ENCODE measurements at regions not wholly inside any gene's neighbourhood (a gene's known extent, or its start where the extent isn't known, plus 50 kb on each side); places are given as distances from the start of the nearest gene placed in this dataset.

DNA sequence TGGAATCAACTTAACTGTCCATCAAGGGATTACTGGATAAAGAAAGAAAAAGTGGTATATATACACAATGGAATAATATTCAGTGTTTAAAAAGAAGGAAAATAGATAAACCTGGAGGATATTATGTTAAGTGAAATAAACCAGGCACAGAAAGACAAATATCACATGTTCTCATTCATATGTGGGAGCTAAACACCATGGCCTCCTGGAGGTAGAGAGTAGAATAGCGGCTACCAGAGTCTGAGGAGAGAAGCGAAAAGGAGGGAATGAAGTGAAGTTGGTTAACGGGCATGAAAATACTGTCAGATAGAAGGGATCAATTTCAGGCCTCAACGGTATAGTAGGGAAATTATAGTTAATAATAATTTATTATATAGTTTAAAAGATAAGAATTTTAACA is 147.5 kb upstream of the OBI1 start:
- Histone ChIP-seq H3K27me3 (no peaks in the 10 kb centered on the region), H3K4me1 (no peaks in the 10 kb centered on the region), H3K36me3 (no peaks in the 10 kb centered on the region), H3K9me3 (no peaks in the 10 kb centered on the region), H3K27ac (no peak overlapping the region), H3K4me3 (no peak overlapping the region)
- ATAC-seq (no peak), DNase-seq (no peak)
- intact Hi-C loops (cut with DNase I), result no loop called here
- TF ChIP-seq, protein P1, sequence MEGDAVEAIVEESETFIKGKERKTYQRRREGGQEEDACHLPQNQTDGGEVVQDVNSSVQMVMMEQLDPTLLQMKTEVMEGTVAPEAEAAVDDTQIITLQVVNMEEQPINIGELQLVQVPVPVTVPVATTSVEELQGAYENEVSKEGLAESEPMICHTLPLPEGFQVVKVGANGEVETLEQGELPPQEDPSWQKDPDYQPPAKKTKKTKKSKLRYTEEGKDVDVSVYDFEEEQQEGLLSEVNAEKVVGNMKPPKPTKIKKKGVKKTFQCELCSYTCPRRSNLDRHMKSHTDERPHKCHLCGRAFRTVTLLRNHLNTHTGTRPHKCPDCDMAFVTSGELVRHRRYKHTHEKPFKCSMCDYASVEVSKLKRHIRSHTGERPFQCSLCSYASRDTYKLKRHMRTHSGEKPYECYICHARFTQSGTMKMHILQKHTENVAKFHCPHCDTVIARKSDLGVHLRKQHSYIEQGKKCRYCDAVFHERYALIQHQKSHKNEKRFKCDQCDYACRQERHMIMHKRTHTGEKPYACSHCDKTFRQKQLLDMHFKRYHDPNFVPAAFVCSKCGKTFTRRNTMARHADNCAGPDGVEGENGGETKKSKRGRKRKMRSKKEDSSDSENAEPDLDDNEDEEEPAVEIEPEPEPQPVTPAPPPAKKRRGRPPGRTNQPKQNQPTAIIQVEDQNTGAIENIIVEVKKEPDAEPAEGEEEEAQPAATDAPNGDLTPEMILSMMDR (IDR thresholded peaks at IDR 0.05), result no peak

DNA sequence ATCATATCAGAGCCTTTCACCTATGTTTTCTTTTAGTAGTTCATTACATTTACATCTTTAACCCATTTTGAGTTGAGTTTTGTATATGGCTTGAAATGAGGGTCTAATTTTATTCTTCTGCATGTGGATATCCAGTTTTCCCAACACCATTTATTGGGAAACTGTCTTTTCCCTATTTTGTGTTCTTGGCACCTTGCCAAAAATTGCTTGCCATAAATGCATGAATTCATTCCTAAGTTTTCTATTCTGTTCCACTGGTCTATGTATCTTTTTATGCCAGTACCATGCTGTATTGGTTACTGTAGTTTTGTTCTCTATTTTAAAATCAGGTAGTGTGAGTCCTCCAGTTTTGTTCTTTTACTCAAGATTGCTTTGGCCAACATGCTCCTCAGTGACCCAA is 144.0 kb upstream of the OBI1 start:
- H3K27me3 ChIP-seq, result no peaks in the 10 kb centered on the region

GRCh38 chr13:78787190-78787589 is 128.2 kb upstream of the OBI1 start:
- Histone ChIP-seq H3K27ac (no peak overlapping the region), H3K27me3 (no peaks in the 10 kb centered on the region), H3K4me1 (no peaks in the 10 kb centered on the region), H3K9me3 (no peaks in the 10 kb centered on the region), H3K4me3 (no peak overlapping the region), H3K36me3 (no peaks in the 10 kb centered on the region)
- intact Hi-C loops (cut with DNase I), result no loop called here
- ATAC-seq (no peak), DNase-seq (peak in 2 of 4 donors; percentile 28 to 34)
- TF ChIP-seq, protein P1 (IDR thresholded peaks at IDR 0.05), result no peak

More for the DNA sequence above, 144.0 kb upstream of the OBI1 start:
- TF ChIP-seq, protein P1 (IDR thresholded peaks at IDR 0.05), result no peak
- Histone ChIP-seq H3K36me3 (no peaks in the 10 kb centered on the region), H3K4me3 (no peak overlapping the region), H3K4me1 (no peaks in the 10 kb centered on the region), H3K27ac (no peak overlapping the region), H3K9me3 (no peaks in the 10 kb centered on the region)
- intact Hi-C loops (cut with DNase I), result no loop called here
- ATAC-seq (no peak), DNase-seq (no peak)

DNA sequence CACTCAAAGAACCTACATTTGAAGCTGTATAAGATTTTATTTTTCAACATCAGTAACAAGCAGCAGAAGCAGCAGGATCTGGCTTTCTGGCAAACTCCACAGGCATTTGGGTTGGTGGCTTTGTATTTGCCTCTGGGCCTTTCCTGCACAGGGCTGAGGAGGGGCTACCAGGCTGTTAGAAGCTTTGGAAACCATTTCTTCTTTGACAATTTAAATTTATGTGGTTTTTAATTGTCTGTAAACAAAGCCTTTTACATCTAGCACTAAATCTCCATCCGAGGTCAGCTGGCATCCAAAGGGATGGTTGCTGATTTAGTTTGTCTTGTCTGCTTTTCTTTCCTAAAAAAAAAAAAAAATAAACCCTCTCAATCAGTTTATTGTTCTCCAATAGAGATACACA is 127.5 kb upstream of the OBI1 start:
- ATAC-seq (no peak), DNase-seq (no peak)
- TF ChIP-seq, protein P1 (IDR thresholded peaks at IDR 0.05), result no peak

GRCh38 chr13:78785764-78786163 is 126.8 kb upstream of the OBI1 start:
- H3K36me3 ChIP-seq, result no peaks in the 10 kb centered on the region
- no peak overlapping the region for H3K4me3 ChIP-seq
- no peak for DNase-seq
- no peaks in the 10 kb centered on the region for H3K27me3 ChIP-seq
- no peak overlapping the region for H3K27ac ChIP-seq
- ATAC-seq, result no peak
- H3K9me3 ChIP-seq, result no peaks in the 10 kb centered on the region
- TF ChIP-seq, protein P1 (IDR thresholded peaks at IDR 0.05), result no peak
- no peaks in the 10 kb centered on the region for H3K4me1 ChIP-seq
- intact Hi-C loops (cut with DNase I), result no loop called here

More for the DNA sequence above, 127.5 kb upstream of the OBI1 start:
- H3K9me3 ChIP-seq, result no peaks in the 10 kb centered on the region
- no peaks in the 10 kb centered on the region for H3K4me1 ChIP-seq
- H3K36me3 ChIP-seq, result no peaks in the 10 kb centered on the region
- no peak overlapping the region for H3K4me3 ChIP-seq
- intact Hi-C loops (cut with DNase I), result no loop called here
- no peak overlapping the region for H3K27ac ChIP-seq
- no peaks in the 10 kb centered on the region for H3K27me3 ChIP-seq
